Fibroblast of skin of abdomen (primary cell): ENCODE measurements at regions not wholly inside any gene's neighbourhood (a gene's known extent, or its start where the extent isn't known, plus 50 kb on each side); places are given as distances from the start of the nearest gene placed in this dataset.
"Not testable (repeated sequence)": the region's sequence is repeated elsewhere in the genome, so short reads cannot be mapped to it uniquely, and the experiment has no call there.

Source experiments
- DNase-seq: peaks from one replicate; pipeline ENCODE4 v3.0.0-alpha.2; 2013

DNA sequence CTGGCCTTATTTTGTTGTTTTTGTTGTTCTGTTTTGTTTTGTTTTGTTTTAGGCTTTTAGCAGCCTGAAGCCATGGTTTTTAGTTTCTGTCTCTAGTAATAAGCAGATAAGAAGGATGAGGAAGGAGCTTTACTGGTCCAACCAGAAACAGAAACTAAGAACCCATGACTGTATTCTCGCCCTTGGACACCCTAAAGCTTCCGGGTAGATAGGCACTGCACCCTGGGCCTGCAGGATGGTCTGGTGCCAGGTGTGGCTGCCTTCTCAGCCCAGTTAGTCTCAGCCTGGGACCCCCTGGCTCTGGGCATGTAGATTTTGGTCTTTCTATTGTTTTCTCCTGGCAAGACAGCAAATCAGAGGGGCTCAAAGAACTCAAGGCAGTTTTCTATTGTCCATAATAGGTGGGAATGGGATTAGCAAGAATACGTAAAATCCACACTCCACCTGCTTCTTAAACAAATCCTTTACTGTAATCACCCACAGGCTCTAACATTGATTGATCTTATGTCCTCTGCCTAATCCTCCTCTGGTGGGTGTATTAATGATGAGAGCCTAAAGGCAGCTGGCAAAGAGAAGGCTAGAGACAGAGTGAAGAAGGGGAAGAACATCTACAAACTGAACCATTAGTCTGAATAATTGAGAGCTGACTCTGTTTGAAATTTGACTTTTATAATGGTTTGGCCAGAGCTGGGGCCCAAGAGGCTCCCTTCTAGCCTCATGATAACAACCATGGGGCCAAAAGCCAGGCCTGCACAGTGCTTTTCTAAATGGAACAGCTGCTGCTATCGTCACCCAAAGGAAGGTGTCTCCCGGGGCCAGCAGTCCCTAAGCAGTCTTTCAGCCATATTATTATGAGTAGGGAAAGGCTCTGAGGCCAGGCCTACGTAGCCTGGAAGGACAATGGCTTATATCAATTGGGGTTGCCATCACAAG is 106.8 kb upstream of the ATP1A1 start:
- DNase-seq, result no peak

DNA sequence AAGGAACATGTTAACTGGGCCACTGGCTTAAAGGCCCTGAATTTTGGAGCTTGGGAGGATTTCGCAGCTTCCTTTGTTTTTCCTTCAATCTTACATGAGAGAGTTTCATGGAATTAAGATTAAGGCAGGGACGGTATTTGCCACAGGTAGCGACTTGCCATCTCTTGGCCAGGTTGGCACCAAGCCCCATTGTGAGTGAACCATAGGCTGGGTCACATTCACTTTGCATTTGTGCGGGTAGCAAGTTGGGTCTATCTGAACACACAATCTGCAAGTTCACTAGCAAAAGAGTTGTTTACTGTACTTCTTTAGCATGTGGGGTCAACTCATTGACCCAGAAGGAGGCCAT is 106.2 kb upstream of the ATP1A1 start:
- DNase-seq, result no peak

DNA sequence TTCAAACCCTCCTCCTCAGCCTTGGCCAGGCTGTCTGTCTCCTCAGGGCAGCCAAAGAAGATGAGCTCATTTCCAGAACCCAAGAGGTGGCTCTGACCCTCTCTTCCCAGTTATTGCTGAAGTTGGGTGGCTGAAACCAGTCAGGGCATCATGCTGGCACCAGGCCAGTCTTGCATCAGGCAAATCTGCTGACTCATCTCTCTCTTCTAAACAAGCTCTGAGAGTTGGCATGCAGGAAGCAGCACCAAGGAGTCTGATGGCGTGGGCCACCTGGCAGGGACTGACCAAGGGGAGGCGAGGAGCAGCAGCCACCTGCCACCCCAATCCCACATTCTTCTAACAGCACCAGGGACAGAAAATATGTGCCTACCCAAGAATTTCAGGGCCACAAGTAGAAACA is 104.8 kb upstream of the ATP1A1 start:
- DNase-seq, result no peak

DNA sequence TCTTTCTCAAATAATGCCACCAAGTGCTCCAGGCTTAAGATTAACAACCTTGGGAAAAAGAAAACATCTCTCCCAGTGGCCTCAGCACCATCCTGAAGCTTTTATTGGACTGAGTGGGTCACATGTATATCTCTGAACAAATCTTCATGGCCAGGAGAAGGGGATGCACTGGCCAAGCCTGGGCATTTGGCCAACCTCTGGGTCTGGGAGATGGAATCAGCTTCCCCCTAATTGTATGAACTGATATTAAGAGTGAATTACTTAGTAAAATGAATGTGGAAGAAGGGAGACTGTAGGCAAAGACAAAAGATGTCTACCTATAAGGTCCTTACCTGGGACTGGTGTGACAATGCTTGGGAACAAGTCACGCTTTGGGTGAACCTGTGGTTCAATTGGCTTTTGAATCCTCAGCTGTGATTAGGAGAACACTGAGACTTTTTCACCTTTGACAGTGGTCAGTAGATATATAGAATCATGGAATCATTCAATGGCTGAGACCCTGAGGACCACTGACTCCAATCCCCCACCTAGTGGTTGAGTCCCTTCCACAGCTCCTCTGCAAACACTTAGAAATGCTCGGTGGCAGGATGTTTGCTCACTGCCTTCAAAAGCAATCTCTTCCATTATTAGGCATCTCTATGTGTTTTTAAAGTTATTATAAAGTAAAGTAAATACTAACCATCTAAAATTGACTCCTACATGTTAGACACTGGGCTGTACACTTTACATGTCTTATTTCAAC is 102.6 kb upstream of the ATP1A1 start:
- no peak for DNase-seq

DNA sequence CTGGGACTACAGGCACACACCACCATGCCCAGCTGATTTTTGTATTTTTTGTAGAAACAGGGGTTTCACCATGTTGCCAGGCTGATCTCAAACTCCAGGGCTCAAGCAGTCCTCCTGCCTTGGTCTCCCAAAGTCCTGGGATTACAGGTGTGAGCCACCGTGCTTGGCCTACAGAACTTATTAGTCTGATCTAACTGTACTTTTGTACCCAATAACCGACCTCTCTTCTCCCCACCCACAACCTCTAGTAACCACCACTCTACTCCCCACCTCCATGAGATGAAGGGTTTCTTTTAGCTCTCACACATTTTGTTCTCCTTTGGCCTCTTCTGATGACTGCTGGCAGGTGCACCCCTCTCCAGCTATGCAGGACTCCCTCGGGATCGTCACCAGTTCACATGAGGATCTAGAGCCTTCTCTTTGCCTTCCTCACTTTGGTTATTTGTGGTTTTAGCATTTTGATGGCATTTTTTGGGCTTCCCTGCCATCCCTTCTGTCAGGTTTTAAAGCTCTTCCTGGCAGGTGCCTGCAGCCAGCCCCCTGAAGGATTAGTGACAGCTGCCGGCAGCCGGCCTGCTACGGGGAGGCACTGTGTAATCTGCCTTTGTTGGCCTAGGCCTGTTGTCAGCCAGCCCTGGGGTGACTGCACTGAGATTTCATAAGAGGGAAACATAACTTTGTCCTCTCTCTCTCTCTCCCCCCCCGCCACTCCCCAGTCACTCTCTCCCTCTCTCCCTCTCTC is 99.8 kb upstream of the ATP1A1 start:
- no peak for DNase-seq

DNA sequence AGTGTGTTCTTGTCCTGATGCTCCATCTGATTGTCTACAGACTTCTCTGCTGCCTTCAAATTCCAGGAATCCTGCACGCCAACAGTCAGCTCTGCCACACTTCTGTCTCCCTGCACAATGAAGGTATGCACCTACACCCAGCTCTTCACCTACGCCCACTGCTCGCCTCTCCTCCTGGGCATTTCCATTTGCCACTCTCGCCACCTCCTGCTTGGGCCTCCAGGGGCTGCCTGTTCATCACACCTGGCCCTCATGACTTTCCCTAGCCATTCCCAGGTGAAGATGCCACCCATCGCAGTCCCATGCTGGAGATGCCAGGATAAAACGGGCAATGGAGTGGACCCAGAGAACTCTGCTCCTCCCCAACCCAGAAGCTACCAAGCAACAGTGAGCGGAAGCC is 96.5 kb upstream of the ATP1A1 start:
- DNase-seq, result no peak

DNA sequence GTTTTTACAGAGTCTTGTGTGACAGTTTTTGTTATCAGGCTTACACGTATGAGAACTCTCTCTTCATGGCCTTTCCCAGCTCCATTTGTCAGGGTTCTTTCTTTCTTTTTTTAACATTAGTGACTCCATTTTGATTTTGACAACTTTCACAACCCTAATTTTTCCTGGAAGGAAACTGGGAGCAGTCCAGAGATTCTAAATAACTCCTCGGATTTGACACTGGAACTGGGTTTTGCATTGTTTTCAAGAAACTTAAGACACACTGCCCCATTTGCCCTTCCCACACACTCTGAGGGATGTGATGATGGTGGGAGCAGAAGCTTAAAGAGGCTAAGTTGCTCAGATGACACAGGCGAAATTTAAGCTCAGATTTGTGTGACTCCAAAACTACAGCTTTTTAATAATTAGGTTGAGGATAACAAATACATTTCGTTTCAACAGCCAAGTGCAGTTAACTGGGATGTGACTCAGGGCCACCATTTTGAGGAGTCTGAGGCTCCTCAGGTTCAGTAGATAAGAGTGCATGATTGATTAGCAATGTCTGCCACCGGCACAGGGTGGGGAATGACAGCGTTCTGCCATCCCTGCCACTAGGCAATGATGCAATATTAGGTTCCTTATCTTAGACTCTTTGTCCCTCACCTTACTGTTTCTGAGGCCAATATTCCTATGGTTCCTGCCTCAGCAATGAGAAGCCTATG is 95.1 kb upstream of the ATP1A1 start:
- DNase-seq, result no peak

DNA sequence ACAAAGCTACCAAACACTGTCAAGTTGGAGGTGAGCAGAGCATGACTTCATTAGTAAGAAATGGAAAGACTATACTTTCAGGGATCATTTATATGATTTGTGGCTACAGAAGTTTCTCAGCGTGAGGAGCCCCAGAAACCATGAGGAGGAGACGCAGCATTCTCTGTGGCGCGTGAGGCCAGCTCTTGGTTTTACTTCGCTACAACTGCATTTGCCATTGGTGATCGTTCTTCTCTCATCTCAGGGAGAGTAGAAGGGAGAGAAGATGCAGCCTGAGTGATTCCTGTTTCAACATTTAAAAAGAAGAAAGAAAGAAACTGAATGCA is 94.5 kb upstream of the ATP1A1 start:
- no peak for DNase-seq

DNA sequence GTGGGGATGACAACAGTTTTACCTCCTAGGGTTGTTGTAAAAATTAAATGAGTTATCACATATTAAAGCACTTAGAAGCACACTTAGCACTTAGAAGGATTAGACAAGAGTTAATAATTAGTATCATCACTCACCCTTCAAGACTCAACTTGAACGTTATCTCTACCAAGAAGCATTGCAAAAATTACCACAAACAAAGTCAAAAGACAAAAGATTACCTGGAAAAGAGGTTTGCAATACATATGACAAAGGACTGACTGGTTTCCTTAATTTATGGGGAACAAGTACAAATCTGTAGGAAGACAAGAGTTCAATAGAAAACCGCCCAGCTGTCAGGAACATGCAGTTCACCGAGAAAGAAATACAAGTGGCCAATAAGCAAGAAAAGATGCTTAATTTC is 93.3 kb upstream of the ATP1A1 start:
- no peak for DNase-seq

DNA sequence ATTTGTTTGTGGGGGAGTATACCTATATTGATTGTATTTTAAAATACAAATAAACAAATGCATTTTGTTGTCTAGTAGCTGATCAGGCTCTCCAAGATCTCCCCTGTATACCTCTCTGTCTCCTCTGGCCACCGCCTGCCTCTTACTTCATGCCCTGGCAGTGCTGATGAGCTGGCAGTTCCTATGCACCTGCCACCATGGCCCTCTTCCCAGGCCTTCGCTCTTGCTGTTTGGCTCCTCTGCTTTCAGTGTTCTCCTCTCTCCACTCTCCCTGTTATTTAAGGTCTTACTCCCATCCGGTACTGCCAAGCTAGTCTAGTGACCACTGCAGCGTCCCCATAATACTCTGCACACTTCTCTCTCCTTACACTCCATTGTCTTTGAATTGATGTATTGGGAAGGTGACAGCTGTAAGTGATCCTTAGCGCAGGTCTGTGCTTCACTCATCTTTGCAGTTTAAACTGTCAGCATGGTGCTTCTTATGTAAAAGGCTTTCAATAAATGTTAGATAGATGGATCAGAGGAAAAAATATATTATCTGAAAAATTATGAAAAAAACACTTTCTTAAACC is 88.1 kb upstream of the ATP1A1 start:
- no peak for DNase-seq

DNA sequence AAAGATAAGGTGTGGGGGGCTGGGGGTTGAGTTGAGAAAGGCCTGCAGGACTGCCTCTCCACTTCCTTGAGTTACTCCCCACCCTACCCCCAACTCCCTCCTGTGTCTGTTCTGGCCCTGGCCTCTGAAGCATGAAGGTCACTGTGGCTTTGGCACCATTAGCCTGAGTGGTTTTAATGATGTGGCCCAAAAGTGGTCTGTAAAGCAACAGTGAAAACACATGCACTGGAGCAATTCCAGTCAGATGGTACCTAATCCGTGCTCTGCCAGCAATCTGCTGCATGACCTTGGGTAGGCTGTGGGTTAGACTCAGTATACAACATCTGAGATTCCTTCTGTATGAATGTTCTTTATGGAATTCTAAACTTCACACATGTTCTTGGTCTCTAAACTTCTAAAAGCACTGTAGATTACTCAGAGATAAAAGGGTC is 86.5 kb upstream of the ATP1A1 start:
- DNase-seq, result peak; percentile 81

DNA sequence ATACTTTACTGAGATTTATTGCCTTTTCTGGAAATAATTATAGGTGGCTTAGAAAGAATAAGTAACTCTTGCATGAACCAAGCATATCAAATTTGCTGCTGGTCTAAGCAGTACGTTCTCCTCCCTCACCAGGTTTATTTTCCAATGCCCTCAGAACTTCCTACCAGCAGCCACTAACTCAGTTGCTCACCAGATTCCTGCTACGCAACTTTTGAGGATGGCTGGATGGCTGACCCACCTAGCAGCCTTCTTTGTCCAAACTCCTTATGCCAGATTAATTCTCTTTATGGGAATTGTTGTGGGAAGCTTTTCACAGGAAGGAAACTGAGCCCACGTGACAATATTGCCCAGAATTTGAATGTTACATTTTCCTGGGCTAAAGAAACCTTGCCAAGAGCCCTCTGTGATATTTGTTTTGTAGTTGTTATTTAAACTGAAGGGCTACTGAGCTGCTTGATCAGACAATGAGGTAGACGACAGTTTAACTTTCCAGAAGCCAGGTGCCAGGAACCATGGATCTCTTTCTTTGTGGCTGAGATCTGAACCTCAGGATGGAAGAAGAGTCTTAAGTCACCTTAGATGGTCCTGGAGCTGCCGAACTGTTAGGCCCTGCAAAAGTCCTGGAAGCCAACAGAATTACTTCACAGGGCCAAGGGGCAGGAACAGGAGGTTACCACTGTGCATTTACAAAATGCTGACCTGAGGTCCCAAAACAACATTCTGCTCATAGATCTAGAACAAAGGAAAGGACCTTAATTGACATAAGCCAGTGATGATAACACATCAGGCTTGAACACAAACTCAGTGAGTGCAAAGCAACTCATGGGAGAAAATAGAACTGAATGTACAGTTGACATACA is 85.5 kb upstream of the ATP1A1 start:
- DNase-seq, result peak; percentile 26

DNA sequence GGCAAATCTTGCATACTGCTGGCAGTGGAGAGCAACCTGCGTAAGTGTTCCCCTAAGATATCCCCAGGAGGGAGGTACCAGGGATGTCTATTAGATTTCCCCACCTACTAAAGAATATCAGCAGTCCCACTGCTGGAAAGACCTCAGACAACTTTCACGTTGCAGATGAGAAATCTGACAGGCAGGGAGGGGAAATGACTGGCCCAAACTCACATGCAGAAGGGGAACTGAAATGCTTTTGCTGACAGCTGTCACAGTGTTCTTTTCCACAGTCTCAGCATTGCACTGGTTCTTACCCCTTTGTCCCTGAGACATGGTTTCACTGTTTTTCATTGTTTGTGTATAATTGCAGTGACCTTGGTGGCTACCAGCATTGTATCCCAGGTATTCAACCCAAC is 84.8 kb upstream of the ATP1A1 start:
- DNase-seq, result no peak

DNA sequence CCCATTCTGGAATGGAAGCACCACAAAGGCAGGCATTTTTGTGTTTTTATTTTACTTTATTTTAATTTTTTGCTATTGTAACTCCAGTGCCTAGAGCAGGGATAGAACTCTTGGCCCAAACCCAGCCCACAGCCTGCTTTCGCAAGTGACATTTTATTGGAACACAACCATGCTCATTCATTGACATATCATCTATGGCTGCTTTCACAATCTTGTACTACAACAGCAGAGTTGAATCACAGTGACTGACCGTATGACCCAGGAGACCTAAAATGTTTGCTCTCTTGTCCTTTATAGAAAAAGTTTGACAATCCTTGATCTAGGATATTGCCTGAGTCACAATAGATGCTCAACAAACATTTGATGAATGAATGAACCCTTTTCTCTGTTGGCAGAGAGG is 83.9 kb upstream of the ATP1A1 start:
- no peak for DNase-seq

DNA sequence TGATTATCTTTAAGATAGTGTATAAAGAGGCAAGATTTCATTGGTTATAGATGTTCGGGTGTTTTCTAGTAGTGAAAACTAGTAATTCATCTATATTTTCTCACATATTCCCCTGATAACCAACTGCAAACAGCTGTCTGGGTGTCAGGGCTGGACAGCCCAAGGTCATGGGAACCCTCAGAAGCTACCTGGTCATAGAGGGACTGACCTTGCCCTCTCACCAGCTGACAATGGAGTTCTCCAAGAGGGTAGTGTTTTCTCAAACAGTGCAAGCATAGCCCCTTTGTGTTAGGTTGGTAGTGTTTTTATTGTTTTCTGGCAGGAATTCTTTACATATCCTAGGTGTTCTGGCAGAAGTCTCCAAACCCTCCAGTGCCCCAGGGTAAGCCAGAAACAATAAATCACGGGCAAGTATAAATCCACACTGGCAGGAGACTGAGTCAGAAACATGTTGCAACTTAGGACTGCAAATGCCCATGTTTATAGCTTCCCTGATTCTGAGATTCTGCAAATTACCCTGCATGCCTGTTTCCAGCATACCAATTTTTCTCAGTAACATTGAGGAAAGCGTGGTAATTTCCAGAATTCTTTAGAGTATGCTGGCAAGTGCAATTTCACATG is 82.8 kb upstream of the ATP1A1 start:
- DNase-seq, result no peak

DNA sequence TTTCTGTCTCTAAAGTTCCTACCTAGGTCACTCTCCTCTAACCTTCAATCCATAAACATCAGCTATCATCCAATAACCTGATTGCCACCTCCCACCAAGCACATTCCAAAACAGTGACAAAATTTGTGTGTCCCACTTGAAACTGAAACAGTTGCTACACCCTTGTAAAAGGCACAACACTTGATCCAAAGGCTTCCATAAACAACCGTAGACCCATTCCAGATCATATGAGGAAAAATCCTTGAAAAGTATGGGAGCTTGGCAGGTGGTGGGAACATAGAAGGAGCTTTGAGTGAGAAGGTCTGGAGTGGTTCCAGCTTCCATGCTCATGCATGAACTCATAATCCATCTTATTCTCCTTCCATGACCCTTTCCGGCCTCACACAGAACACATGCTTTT is 82.0 kb upstream of the ATP1A1 start:
- no peak for DNase-seq

DNA sequence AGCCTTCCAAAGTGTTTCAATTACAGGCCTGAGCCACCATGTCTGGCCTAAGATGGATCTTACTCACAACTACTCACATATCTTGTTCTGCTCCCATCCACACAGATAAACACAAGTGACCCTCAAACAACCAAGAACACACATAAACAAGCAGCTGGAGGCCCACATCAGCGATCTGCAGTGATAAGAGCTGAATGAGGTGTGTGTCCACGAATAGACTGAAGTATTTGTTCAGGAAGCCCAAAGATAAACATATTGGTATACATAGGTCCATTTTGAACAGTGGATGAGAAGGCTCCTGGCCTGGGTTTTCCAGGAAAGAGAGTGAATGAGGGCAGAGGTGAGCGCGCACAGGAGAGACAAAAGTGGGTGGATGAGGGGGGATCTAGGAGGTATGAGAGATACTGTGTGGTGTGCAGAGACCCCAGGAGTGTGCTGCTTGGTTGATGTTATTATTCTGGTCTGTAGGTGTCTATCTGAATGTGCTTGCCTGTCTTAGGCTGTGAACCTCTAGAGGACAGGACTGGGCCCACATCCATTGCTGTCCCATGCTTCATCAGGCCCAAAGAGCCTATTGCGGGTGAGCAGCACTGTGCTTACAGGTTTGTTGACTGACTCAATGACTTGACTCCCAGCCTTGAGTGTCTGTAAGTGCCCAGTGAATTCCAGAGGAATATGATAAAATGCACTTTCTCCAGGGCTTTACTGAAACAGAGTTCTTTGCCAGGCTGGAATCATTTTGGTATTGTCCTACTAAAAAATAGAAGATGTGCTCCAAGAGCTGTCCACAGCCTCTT is 79.9 kb upstream of the ATP1A1 start:
- no peak for DNase-seq

DNA sequence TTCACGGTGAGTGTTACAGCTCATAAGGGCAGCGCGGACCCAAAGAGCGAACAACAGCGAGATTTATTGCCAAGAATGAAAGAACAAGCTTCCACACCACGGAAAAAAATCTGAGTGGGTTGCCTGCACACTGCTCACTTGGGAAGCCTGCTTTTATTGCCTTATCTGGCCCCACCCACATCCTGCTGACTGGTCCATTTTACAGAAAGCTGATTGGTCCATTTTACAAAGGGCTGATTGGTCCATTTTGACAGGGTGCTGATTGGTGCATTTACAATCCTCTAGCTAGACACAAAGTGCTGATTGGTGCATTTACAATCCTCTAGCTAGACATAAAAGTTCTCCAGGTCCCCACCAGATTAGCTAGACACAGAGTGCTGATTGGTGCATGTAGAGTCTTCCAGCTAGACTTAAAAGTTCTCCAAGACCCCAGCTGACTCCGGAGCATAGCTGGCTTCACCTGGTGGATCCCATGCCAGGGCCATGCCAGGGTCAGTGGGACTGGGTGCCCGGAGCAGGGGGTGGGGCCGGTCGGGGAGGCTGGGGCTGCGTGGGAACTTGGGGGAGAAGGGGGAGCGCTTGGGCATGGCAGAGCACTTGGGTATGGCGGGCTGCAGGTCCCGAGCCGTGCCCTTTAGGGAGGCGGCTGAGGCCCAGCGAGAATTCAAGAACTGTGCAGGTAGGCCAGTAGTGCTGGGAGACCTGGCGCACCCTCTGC is 75.4 kb upstream of the ATP1A1 start:
- no peak for DNase-seq

DNA sequence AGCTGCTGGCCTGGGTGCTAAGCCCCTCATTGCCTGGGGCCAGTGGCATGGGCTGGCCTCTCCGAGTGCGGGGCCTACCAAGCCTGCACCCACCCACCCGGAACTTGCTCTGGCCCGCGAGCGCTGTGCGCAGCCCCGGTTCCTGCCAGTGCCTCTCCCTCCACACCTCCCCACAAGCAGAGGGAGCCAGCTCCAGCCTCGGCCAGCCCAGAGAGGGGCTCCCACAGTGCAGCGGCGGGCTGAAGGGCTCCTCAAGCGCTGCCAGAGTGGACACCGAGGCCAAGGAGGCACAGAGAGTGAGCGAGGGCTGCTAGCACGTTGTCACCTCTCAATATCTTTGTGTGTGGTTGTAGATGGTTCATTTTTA is 74.8 kb upstream of the ATP1A1 start:
- DNase-seq, result not testable (repeated sequence)

DNA sequence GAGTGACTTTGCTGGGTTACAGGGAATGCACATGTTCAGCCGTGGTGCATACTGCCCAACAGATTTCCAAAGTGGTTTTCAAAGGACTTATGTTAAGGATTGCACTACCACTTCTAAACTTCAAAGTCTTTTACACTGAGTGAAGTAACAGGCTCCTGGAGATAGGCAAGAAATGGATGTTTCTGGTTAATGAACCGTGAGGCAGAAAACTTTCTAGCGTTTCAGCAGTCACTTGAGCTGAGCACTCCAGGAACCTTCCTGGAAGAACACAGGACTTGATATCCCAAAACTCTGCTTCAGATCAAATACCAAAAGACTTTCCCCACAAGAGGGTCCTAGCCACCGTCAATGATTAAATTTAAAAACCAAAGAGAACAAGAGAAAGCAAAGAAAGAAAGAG is 74.3 kb upstream of the ATP1A1 start:
- DNase-seq, result no peak
